ENCODE measurements at regions not wholly inside any gene's neighbourhood (a gene's known extent, or its start where the extent isn't known, plus 50 kb on each side); places are given as distances from the start of the nearest gene placed in this dataset.

GRCh38 chr22:49213731-49214352 lies 613.8 kb downstream of the BRD1 start:
- no peak overlapping the region for H3K27ac ChIP-seq (ENCODE audit: low read depth, low read length)
- H3K9me2 ChIP-seq (replicated peaks; ENCODE audit: insufficient read depth, low read length): no peaks in the 10 kb centered on the region
- H3K9me3 ChIP-seq (ENCODE audit: insufficient read depth, low read length): peaks cover 10% of the 10 kb centered on the region; the same call in 1 of the 2 replicates
- H3K79me2 ChIP-seq (ENCODE audit: insufficient read depth, low read length): no peaks in the 10 kb centered on the region
- no peak overlapping the region for H3K4me3 ChIP-seq (ENCODE audit: insufficient read depth, low read length, poor library complexity, severe bottlenecking)
- TF ChIP-seq CTCF (IDR thresholded peaks at IDR 0.05; ENCODE audit: insufficient read depth, low read length, poor library complexity, severe bottlenecking) (no peak), EZH2phosphoT487 (conservative IDR thresholded peaks at IDR 0.05; ENCODE audit: low read length) (no peak)
- H4K20me1 ChIP-seq (ENCODE audit: low read depth, low read length): no peaks in the 10 kb centered on the region
- no peaks in the 10 kb centered on the region for H3K36me3 ChIP-seq (ENCODE audit: low read length)
- no peaks in the 10 kb centered on the region for H3F3A ChIP-seq (ENCODE audit: insufficient read depth)
- no peak overlapping the region for H3K9ac ChIP-seq (ENCODE audit: low read length)
- no peaks in the 10 kb centered on the region for H3K27me3 ChIP-seq (ENCODE audit: low read length)
- no peak overlapping the region for H3K4me2 ChIP-seq (ENCODE audit: low read depth, low read length, poor library complexity, severe bottlenecking)
- H2AFZ ChIP-seq (ENCODE audit: low read depth, low read length, severe bottlenecking): no peak overlapping the region

GRCh38 chr22:49212466-49212865 lies 615.2 kb downstream of the BRD1 start:
- Histone ChIP-seq H3K9me2 (replicated peaks; ENCODE audit: insufficient read depth, low read length) (no peaks in the 10 kb centered on the region), H4K20me1 (ENCODE audit: low read depth, low read length) (no peaks in the 10 kb centered on the region), H2AFZ (ENCODE audit: low read depth, low read length, severe bottlenecking) (no peak overlapping the region), H3K4me2 (ENCODE audit: low read depth, low read length, poor library complexity, severe bottlenecking) (no peak overlapping the region), H3K36me3 (ENCODE audit: low read length) (no peaks in the 10 kb centered on the region), H3K79me2 (ENCODE audit: insufficient read depth, low read length) (no peaks in the 10 kb centered on the region), H3K27ac (ENCODE audit: low read depth, low read length) (no peak overlapping the region), H3F3A (ENCODE audit: insufficient read depth) (no peaks in the 10 kb centered on the region), H3K27me3 (ENCODE audit: low read length) (no peaks in the 10 kb centered on the region), H3K4me3 (ENCODE audit: insufficient read depth, low read length, poor library complexity, severe bottlenecking) (no peak overlapping the region), H3K9ac (ENCODE audit: low read length) (no peak overlapping the region), H3K9me3 (ENCODE audit: insufficient read depth, low read length) (0 out of 2 replicates have a peak, but pooled peaks cover 3% of the 10 kb centered on the region)
- no peak for TF ChIP-seq CTCF (IDR thresholded peaks at IDR 0.05; ENCODE audit: insufficient read depth, low read length, poor library complexity, severe bottlenecking)
- TF ChIP-seq EZH2phosphoT487 (conservative IDR thresholded peaks at IDR 0.05; ENCODE audit: low read length): no peak

- no peaks in the 10 kb centered on the region for H4K20me1 ChIP-seq (ENCODE audit: low read depth, low read length)
- TF ChIP-seq CTCF (IDR thresholded peaks at IDR 0.05; ENCODE audit: insufficient read depth, low read length, poor library complexity, severe bottlenecking) (no peak), EZH2phosphoT487 (conservative IDR thresholded peaks at IDR 0.05; ENCODE audit: low read length) (no peak)
- no peaks in the 10 kb centered on the region for H3F3A ChIP-seq (ENCODE audit: insufficient read depth)
- no peak overlapping the region for H3K4me2 ChIP-seq (ENCODE audit: low read depth, low read length, poor library complexity, severe bottlenecking)
- no peak overlapping the region for H2AFZ ChIP-seq (ENCODE audit: low read depth, low read length, severe bottlenecking)
- no peaks in the 10 kb centered on the region for H3K9me2 ChIP-seq (replicated peaks; ENCODE audit: insufficient read depth, low read length)
- no peaks in the 10 kb centered on the region for H3K27me3 ChIP-seq (ENCODE audit: low read length)
- H3K9ac ChIP-seq (ENCODE audit: low read length): no peak overlapping the region
- no peaks in the 10 kb centered on the region for H3K36me3 ChIP-seq (ENCODE audit: low read length)
- H3K4me3 ChIP-seq (ENCODE audit: insufficient read depth, low read length, poor library complexity, severe bottlenecking): no peak overlapping the region
- no peaks in the 10 kb centered on the region for H3K79me2 ChIP-seq (ENCODE audit: insufficient read depth, low read length)
- H3K9me3 ChIP-seq (ENCODE audit: insufficient read depth, low read length): no peaks in the 10 kb centered on the region
- H3K27ac ChIP-seq (ENCODE audit: low read depth, low read length): no peak overlapping the region
These were observed 615.7 kb downstream of the BRD1 start for GRCh38 chr22:49212002-49212401.
